H1 (cell line): ENCODE measurements at regions not wholly inside any gene's neighbourhood (a gene's known extent, or its start where the extent isn't known, plus 50 kb on each side); places are given as distances from the start of the nearest gene placed in this dataset.

Experiments used
- CTCF ChIA-PET: fragments of 300-600 bp; sonication (Branson Sonifier 250); formaldehyde crosslinking; loops from one replicate; lab custom pipeline; 2021; ENCODE audit not compliant: partially characterized antibody; lab: Charles Lee
- POLR2A ChIA-PET: fragments of 300-600 bp; sonication (Branson Sonifier 250); formaldehyde crosslinking; loops from one replicate; lab custom pipeline; 2021; ENCODE audit warnings: inconsistent platforms; ENCODE audit not compliant: partially characterized antibody; lab: Charles Lee
- DNase-seq, 2 experiments: peaks; one replicate each; pipeline versions ENCODE4 v3.0.0 to v3.0.0-alpha.2; 2010 to 2022; ENCODE audit warnings: low spot score in 2 of 2, low read depth in 1 of 2, mixed read lengths in 1 of 2
- FAIRE-seq: peaks from 2 replicates; lab custom pipeline; 2011; peaks lifted over from hg19 to GRCh38; lab: Jason Lieb, UNC
- H2AFZ ChIP-seq: 2 replicates; pipeline ENCODE4 v1.8.1; 2012; ENCODE audit warnings: low read length, inconsistent platforms
- H2AK5ac ChIP-seq: 2 replicates; pipeline ENCODE4 v1.6.1; 2013; ENCODE audit warnings: low read depth, low read length
- H2BK120ac ChIP-seq: replicated peaks from 2 replicates; pipeline ENCODE3; 2013; ENCODE audit warnings: low read depth, low read length, inconsistent platforms
- H2BK12ac ChIP-seq: 2 replicates; pipeline ENCODE4 v1.6.1; 2013; ENCODE audit warnings: low read depth, low read length
- H2BK15ac ChIP-seq: 2 replicates; pipeline ENCODE4 v1.6.1; 2013; ENCODE audit warnings: low read length
- H2BK20ac ChIP-seq: 2 replicates; pipeline ENCODE4 v1.6.1; 2013; ENCODE audit warnings: low read length
- H2BK5ac ChIP-seq: 2 replicates; pipeline ENCODE4 v1.6.1; 2013; ENCODE audit warnings: low read depth, low read length
- H3K14ac ChIP-seq: 2 replicates; pipeline ENCODE4 v1.6.1; 2013; ENCODE audit warnings: inconsistent platforms; ENCODE audit not compliant: insufficient read length
- H3K18ac ChIP-seq: 2 replicates; pipeline ENCODE4 v1.6.1; 2013; ENCODE audit warnings: low read length; ENCODE audit errors: extremely low read depth
- H3K23ac ChIP-seq: 2 replicates; pipeline ENCODE4 v1.6.1; 2013; ENCODE audit warnings: inconsistent platforms; ENCODE audit not compliant: insufficient read length
- H3K23me2 ChIP-seq: 2 replicates; pipeline ENCODE4 v1.6.1; 2013; ENCODE audit warnings: low read depth, low read length
- H3K27ac ChIP-seq: 2 replicates; pipeline ENCODE4 v1.6.1; 2011; ENCODE audit warnings: low read depth, low read length, inconsistent platforms
- H3K27me3 ChIP-seq, 4 experiments: replicated peaks in 1 of 4; 1 replicate in 1 of 4; 2 replicates in 3 of 4; pipeline versions ENCODE4 v1.6.1 to v1.8.1; 2011 to 2013; ENCODE audit warnings: low read length in 3 of 4, mild to moderate bottlenecking in 3 of 4, inconsistent platforms in 2 of 4, mixed read lengths in 2 of 4, moderate library complexity in 1 of 4; ENCODE audit not compliant: control insufficient read depth in 3 of 4, insufficient read depth in 3 of 4; ENCODE audit errors: extremely low read depth in 1 of 4
- H3K36me3 ChIP-seq, 4 experiments: 2 replicates each; pipeline versions ENCODE4 v1.6.1 to v1.8.1; 2011 to 2013; ENCODE audit warnings: mild to moderate bottlenecking in 4 of 4, low read length in 3 of 4, moderate library complexity in 2 of 4, control low read depth in 1 of 4, inconsistent platforms in 1 of 4; ENCODE audit not compliant: insufficient read depth in 4 of 4, control insufficient read depth in 2 of 4
- H3K4ac ChIP-seq: replicated peaks from 2 replicates; pipeline ENCODE3; 2013; ENCODE audit warnings: low read length, low read depth, mixed read lengths, inconsistent platforms; ENCODE audit not compliant: insufficient read length
- H3K4me1 ChIP-seq, 4 experiments: replicated peaks in 1 of 4; 1 replicate in 1 of 4; 2 replicates in 3 of 4; pipeline versions ENCODE4 v1.6.1 to v1.8.1; 2011 to 2013; ENCODE audit warnings: low read length in 3 of 4, inconsistent platforms in 2 of 4, mixed read lengths in 1 of 4; ENCODE audit not compliant: insufficient read depth in 4 of 4, control insufficient read depth in 3 of 4
- H3K4me2 ChIP-seq, 2 experiments: 2 replicates each; pipeline versions ENCODE4 v1.6.1 to v1.8.1; 2011 to 2013; ENCODE audit warnings: low read depth in 2 of 2, low read length in 2 of 2, control low read depth in 1 of 2, inconsistent platforms in 1 of 2, mild to moderate bottlenecking in 1 of 2; ENCODE audit not compliant: insufficient read depth in 1 of 2
- H3K4me3 ChIP-seq, 4 experiments: fragments of 200-600, 300-600 bp in 1 of 4; sonication (generic), shearing (Covaris generic), sonication (Bioruptor Twin) in 1 of 4; 2 replicates each; pipeline versions ENCODE4 v1.5.1 to v1.8.1; 2011 to 2016; ENCODE audit warnings: low read length in 4 of 4, low read depth in 3 of 4, control low read depth in 2 of 4, inconsistent platforms in 2 of 4, mild to moderate bottlenecking in 2 of 4, mixed read lengths in 1 of 4, moderate library complexity in 1 of 4; ENCODE audit not compliant: insufficient read depth in 2 of 4; ENCODE audit errors: extremely low read depth in 1 of 4
- H3K56ac ChIP-seq: replicated peaks from 2 replicates; pipeline ENCODE3; 2013; ENCODE audit warnings: low read depth, mild to moderate bottlenecking, mixed read lengths, low read length, inconsistent platforms; ENCODE audit not compliant: insufficient read length
- H3K79me1 ChIP-seq: 2 replicates; pipeline ENCODE4 v1.6.1; 2013; ENCODE audit warnings: low read depth, low read length, control low read depth
- H3K79me2 ChIP-seq, 2 experiments: 2 replicates each; pipeline versions ENCODE4 v1.6.1 to v1.8.1; 2012 to 2013; ENCODE audit warnings: low read length in 2 of 2, mild to moderate bottlenecking in 2 of 2, inconsistent platforms in 1 of 2; ENCODE audit not compliant: insufficient read depth in 2 of 2, control insufficient read depth in 1 of 2
- H3K9ac ChIP-seq, 4 experiments: replicated peaks in 1 of 4; 1 replicate in 1 of 4; 2 replicates in 3 of 4; pipeline versions ENCODE4 v1.6.1 to v1.8.1; 2011 to 2013; ENCODE audit warnings: low read depth in 3 of 4, low read length in 3 of 4, control low read depth in 2 of 4, mild to moderate bottlenecking in 2 of 4, moderate library complexity in 2 of 4, inconsistent platforms in 1 of 4; ENCODE audit errors: extremely low read depth in 1 of 4
- H3K9me3 ChIP-seq, 2 experiments: 2 replicates each; pipeline versions ENCODE4 v1.6.1 to v1.8.1; 2012 to 2013; ENCODE audit warnings: mild to moderate bottlenecking in 2 of 2, moderate library complexity in 2 of 2, control low read depth in 1 of 2, inconsistent platforms in 1 of 2, low read depth in 1 of 2, low read length in 1 of 2, mixed read lengths in 1 of 2; ENCODE audit not compliant: insufficient read depth in 2 of 2
- H4K20me1 ChIP-seq, 2 experiments: replicated peaks in 1 of 2; 2 replicates each; pipeline versions ENCODE3 to v1.8.1; 2011 to 2013; ENCODE audit warnings: inconsistent platforms in 2 of 2, low read length in 2 of 2, mild to moderate bottlenecking in 1 of 2; ENCODE audit not compliant: insufficient read depth in 2 of 2, control insufficient read depth in 1 of 2
- H4K5ac ChIP-seq: 2 replicates; pipeline ENCODE4 v1.6.1; 2013; ENCODE audit warnings: low read length, low read depth, mixed read lengths, inconsistent platforms; ENCODE audit not compliant: insufficient read length
- H4K8ac ChIP-seq: 2 replicates; pipeline ENCODE4 v1.8.0; 2013; ENCODE audit warnings: mild to moderate bottlenecking, moderate library complexity, low read length, inconsistent platforms; ENCODE audit not compliant: insufficient read depth; ENCODE audit errors: extremely low read depth
- H4K91ac ChIP-seq: replicated peaks from 2 replicates; pipeline ENCODE3; 2013; ENCODE audit warnings: low read length, mixed read lengths, inconsistent platforms; ENCODE audit not compliant: insufficient read length
- CHD1 ChIP-seq: IDR thresholded peaks from 2 replicates; pipeline ENCODE4 v1.6.1; 2012; ENCODE audit warnings: low read depth, low read length, improper control_type of control experiment
- GABPA ChIP-seq: IDR thresholded peaks from 2 replicates; pipeline ENCODE4 v1.6.1; 2011; ENCODE audit warnings: mild to moderate bottlenecking, low read length, moderate library complexity, borderline replicate concordance; ENCODE audit not compliant: insufficient read depth
- WGBS, 2 experiments: shearing (Covaris generic) in 1 of 2; methylation state at CpG; one replicate each; pipeline versions ENCODE4 v1.1.6 to v1.1.7; 2013 to 2015; ENCODE audit warnings: low lambda C conversion rate in 2 of 2, mixed read lengths in 2 of 2, inconsistent platforms in 1 of 2, low coverage in 1 of 2, missing lambda C conversion rate in 1 of 2; ENCODE audit not compliant: insufficient replicate concordance in 2 of 2, insufficient coverage in 1 of 2, insufficient read length in 1 of 2; ENCODE audit errors: extremely low coverage in 1 of 2, missing lambda C conversion rate in 1 of 2; 5-methylcytosine and 5-hydroxymethylcytosine counted together

GRCh38 chr19:33894787-33895186 lies 98.1 kb downstream of the KCTD15 start:
- no peak overlapping the region for H2BK5ac ChIP-seq
- H3K14ac ChIP-seq, result no peak overlapping the region
- no peak overlapping the region for H2BK120ac ChIP-seq
- no peaks in the 10 kb centered on the region for H3K36me3 ChIP-seq
- H4K20me1 ChIP-seq, result peaks cover 0 to 1% of the 10 kb centered on the region in 2 experiments
- H3K9me3 ChIP-seq, result peaks cover 8 to 13% of the 10 kb centered on the region in 2 experiments; a peak in 2 of 4 replicates
- H3K23ac ChIP-seq, result no peak overlapping the region
- no peak overlapping the region for H3K4me3 ChIP-seq
- H3K27ac ChIP-seq, result no peak overlapping the region
- H4K8ac ChIP-seq, result no peak overlapping the region
- WGBS, 2 experiments, result 83% methylated on average over 11 of the region's 11 CpGs; no CpG with 5 or more reads in 1 of the 2 experiments
- H3K27me3 ChIP-seq, result no peaks in the 10 kb centered on the region
- no peak overlapping the region for H2AFZ ChIP-seq
- H3K9ac ChIP-seq, result no peak overlapping the region
- H2BK12ac ChIP-seq, result no peak overlapping the region
- no peak overlapping the region for H2BK20ac ChIP-seq
- no peak overlapping the region for H3K56ac ChIP-seq
- no peak overlapping the region for H4K91ac ChIP-seq
- H3K79me1 ChIP-seq, result no peaks in the 10 kb centered on the region
- H3K79me2 ChIP-seq, result no peaks in the 10 kb centered on the region
- H2BK15ac ChIP-seq, result no peak overlapping the region
- no peak for FAIRE-seq
- H3K18ac ChIP-seq, result no peak overlapping the region
- H3K4me1 ChIP-seq, result no peaks in the 10 kb centered on the region
- no peak overlapping the region for H3K4ac ChIP-seq
- H4K5ac ChIP-seq, result no peak overlapping the region
- H2AK5ac ChIP-seq, result no peak overlapping the region
- no peak overlapping the region for H3K4me2 ChIP-seq
- ChIA-PET POLR2A (interaction anchor here (0.7 to 1.2 kb wide), 3 partner anchors 11 to 17 kb away, joined by 3 to 4 read pairs (median 4); no protein-coding TSS in a partner anchor), CTCF (no interaction called here)
- no peaks in the 10 kb centered on the region for H3K23me2 ChIP-seq
- DNase-seq, result no peak
- TF ChIP-seq CHD1, result no peak
- TF ChIP-seq GABPA, result no peak
